ENCODE measurements at regions not wholly inside any gene's neighbourhood (a gene's known extent, or its start where the extent isn't known, plus 50 kb on each side); places are given as distances from the start of the nearest gene placed in this dataset.

DNA sequence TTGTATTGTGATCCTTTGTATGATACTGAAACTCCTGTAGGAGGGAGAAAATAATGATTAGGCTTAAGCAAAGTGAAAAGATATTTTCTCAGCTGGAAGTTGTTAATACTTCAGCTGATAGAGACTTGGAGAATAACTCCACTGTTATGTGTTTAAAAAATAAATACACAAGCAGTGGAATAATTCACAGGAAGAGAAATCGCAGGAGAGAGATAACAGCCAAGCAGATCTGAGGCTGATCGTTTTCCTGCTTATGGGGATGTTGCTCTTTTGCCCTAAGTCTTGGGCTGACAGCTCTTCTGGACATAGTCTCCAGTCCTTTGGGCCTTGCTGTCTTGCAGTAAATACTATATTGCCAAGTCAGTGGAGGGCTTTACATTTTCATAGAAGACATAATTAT, 93.3 kb downstream of the OLFM4 start:
- TF ChIP-seq, protein P1, sequence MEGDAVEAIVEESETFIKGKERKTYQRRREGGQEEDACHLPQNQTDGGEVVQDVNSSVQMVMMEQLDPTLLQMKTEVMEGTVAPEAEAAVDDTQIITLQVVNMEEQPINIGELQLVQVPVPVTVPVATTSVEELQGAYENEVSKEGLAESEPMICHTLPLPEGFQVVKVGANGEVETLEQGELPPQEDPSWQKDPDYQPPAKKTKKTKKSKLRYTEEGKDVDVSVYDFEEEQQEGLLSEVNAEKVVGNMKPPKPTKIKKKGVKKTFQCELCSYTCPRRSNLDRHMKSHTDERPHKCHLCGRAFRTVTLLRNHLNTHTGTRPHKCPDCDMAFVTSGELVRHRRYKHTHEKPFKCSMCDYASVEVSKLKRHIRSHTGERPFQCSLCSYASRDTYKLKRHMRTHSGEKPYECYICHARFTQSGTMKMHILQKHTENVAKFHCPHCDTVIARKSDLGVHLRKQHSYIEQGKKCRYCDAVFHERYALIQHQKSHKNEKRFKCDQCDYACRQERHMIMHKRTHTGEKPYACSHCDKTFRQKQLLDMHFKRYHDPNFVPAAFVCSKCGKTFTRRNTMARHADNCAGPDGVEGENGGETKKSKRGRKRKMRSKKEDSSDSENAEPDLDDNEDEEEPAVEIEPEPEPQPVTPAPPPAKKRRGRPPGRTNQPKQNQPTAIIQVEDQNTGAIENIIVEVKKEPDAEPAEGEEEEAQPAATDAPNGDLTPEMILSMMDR (conservative IDR thresholded peaks at IDR 0.05), result no peak
- TF ChIP-seq ZFX (IDR thresholded peaks at IDR 0.05), result no peak
